ENCODE measurements at regions not wholly inside any gene's neighbourhood (a gene's known extent, or its start where the extent isn't known, plus 50 kb on each side); places are given as distances from the start of the nearest gene placed in this dataset.
"Not testable (repeated sequence)": the region's sequence is repeated elsewhere in the genome, so short reads cannot be mapped to it uniquely, and the experiment has no call there.

DNA sequence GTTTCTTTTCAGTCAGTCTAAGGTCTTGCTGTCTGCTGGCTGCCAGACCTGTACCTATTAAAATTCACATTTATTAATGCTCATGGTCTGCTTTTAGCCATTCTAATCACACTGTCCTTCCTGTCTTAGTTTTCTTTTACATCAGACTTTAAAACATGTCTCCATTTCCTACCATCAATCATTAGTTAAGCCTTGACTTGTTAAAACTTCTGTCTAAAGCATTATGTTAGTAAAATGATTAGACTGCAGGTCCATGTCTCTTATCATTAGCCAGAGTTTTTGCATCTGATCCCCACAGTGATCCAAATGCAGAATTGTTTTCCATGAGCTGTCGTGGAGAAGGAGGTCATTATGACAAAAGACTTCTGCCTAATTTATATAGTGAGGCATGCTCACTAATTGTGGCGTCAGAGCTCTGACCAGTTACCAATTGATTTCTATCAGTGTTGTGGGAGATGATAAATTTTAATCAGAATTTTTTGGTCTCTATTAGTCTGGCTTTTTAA, 226.5 kb downstream of the DKK1 start:
- DNase-seq (ENCODE audit: low spot score): no peak

DNA sequence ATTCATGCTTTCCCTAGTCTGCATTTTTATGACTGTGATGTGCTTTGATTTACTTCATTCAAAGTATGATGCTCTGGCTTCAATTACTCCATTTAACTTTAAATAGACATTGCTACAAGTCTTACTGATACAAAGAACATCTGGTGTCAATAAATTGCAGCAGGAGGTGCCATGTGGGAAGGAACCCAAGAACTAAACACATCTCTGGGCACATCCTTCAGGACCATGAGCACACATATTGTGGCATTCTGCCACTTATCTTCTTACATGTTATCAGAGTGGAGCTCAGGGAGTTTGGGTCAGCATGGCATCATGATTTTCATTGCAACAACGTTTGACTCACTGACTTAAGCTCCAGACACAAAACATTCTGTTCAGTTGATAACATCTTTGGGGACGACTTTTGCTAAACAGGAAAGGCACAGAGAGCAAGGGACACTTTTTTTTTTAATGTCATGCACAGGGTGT, 227.0 kb downstream of the DKK1 start:
- no peak for DNase-seq (ENCODE audit: low spot score)

DNA sequence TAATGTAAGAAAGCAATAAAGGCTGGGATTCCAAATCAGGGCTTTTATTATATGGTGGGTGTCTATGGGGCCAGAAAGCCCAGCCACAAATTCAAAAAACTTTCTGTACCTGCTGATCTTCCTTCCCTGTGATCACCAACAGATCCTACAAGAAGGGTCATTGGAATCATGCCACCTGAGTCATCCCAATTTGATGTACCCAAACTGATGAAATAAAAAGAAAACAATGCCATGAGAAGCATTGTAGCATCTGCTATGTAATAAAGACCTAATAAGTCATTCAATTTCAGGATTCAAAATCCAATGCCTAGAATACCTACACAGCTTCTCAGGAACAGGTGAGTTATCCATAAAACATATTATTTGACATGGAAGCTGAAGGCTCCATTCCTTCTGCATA, 228.8 kb downstream of the DKK1 start:
- DNase-seq (ENCODE audit: low spot score): no peak

DNA sequence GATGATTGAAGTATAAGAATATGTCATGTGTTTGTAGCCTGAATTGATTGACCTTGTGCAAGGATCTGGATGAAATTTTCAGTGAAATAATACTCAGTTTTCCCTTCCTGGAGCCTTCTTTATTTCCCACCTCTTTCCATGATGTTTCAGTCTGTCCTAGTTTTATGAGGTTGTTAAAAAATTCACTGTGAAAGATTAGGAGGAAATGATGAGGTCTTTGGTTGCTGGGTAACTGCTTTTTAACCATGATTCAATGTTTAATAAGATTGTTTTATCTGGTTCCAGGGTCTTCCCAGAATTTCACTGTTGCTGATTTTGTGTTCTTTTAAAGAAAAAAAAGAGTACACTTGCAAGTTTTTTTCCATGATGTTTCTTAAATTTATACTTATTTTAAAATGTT, 221.5 kb downstream of the MBL2 start:
- no peak for DNase-seq (ENCODE audit: low spot score)

DNA sequence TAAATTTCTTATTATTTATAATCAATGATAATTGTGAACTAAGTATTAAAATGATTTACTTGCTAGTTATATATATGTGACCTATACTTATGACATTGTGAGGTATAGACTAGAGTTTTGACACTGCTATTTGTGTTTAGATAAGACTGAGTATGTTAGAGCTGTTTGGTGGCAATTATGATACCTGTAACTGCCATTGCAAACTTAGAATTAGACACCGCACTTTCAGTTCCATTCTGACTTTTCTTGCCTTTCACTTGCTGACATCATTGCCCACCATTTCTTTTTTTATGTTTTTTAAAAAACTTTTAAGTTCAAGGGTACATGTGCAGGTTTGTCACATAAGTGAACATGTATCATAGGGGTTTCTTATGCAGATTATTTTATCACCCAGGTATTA, 214.5 kb downstream of the MBL2 start:
- DNase-seq (ENCODE audit: low spot score): no peak

DNA sequence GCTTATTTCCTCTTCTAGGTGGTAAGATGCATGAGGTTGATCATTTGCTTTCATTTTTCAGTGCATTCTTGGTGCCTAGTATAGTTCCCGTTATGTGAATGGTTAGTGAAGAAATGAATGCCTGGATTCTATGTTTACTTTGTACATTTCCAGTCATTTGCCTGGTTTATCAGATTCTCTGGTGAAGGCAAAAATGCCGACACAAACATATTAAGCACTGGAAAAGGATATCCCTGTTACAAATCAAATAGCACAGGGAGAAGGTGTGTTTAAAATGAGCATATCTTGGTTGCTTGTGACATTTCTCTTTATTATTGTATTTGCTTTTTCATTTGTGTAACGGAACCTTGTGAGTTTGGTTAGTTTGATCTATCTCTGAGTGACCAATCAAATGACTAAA, 211.3 kb downstream of the MBL2 start:
- DNase-seq (ENCODE audit: low spot score): no peak

DNA sequence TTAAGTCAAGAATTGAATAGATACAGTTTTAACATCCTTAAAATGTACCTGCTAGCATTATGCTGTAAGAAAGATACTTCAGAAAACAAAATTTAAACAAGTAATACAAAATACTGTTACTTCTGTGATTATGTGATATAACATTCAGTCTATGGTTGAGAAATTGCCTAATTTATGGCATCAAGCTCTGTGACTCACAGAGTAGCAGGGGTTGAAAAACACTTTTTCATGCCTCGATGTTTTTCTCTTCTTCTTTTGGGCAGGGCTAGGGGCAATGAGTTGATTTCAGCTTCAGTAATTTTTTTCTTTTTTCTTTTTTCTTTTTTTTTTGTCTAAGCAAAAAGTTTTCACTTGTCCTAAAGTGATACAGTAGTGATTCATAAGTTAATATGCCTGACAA, 209.2 kb downstream of the MBL2 start:
- DNase-seq (ENCODE audit: low spot score): no peak

DNA sequence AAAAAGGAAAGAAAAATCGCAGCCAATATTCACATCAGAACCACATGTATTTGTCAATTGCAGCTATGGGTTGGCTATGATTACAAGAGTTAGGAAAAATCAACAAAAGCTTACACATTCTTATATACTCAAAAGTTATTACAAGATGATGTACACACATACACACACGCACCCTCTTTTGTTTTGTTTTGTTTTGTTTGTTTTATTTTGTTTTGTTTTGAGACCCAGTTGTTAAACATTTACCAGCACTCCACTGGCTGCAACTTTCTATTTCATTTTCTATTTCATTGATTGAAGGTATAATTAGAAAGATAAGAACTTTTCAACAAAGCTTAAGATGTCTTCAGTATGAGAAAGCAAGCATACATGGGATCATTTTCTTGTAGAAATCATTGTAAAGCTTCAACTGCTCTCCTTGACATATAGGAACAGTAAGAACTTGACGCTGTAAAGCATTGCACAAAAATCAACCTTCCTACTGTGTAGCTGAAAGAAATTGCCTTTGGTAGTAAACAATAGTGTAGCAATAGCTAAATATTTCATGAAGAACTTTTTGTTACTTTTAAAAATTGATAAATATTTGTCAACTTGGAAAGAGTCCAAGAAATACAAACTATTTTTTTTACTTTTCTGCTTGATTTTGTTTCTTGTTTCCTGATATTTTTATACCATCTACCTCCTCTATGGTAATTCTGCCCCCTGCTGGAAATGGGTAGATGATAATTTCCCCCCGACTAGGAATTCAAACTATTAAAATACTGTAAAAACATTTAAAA, 205.9 kb downstream of the MBL2 start:
- no peak for DNase-seq (ENCODE audit: low spot score)

DNA sequence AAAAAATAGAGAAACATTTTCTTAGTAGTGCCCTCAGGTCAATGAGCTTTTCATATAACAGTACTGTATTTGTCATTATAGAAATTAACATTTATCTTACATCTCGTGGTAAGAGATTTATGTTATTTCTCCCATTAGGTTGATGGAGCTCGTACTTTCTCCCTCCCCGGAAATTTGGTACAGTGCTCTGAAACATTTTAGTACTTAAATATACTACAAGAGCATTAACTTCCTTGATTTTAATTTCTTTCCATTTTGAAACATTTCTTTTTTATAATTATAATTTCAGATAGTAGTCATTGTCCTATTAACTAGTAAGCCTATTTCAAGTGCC, 205.4 kb downstream of the MBL2 start:
- no peak for DNase-seq (ENCODE audit: low spot score)

DNA sequence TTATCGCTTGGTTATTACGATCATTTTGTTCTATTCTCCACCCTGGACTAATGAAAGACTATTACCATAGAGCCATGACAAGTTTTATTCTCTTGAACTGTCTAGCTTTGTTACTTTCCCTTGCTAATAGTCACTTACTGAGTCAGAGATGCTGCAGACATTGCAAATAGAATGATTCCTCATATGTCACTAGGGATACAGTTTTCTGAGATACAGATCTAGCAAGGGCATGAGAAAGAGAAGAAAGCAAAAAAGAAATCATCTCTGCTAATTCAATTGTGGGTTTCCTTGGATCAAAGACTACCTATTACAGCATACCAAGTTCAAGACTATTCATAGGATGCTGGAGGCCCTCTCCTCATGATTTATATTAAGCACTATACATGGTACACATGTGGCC, 204.3 kb downstream of the MBL2 start:
- no peak for DNase-seq (ENCODE audit: low spot score)

DNA sequence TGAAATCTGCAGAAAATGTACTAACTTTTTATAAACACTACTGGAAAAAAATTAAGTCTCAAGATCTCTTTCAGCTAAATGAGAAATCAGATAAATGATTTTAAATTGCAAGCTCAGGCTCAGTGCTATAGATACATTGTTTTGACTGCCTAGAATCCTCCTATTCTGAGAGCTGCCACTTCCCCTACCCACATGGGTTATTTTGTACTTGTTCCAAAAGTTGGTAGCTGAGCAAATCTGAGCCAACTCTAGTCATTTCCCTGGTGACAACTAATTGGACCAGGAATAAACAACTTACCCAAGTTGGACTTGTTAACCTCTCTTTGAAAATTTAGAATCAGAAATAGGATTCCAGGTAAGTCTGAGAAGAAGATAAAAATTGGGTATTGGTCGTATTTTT, 202.1 kb downstream of the MBL2 start:
- DNase-seq (ENCODE audit: low spot score): no peak

DNA sequence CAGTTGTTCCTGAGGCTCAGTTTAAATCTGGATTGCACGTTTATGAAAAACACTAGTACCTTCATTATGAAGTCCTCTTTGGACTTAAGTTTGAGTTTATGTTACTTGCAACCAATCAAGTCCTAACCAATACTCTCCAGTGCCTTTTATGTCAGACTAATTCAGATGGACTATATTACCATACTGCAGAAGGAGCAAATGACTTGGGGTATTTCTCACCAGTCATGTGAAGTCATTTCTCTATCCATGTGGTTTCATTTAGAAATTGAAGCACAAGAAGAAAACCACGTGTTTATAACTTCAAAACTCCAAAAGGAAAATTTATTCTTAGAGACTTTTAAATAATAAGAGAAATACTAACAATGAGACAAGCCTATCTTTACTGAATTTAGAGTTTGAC, 201.6 kb downstream of the MBL2 start:
- no peak for DNase-seq (ENCODE audit: low spot score)

DNA sequence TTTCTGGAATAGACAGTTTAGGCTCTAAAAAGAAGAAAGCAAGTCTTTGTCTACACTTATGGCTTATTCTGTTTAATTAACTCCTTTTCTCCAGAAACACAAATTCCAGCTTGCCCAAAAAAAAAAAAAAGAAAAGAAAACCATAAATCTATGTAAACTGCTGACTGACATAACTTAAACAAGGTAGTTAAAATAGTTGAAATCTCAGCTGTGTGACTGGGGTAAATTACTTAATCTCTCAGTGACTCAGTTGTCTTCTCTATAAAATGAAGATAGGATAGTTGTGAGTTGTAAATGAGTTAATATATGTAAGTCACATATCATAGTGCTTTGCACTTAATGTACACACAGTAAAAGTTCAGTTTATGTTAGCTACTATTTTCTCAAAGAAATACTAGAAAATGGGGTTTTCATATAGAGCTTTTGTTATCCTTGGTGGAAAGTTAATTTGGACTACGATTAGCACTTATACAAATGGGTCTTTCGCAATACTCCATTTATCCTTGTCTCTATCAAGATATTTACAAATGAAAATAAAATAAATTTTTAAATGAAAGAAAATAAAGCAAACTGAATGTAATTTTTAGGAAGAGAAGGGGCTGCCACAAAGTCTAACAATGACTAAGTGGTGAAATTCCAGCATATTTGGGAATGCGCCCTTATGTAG, 200.9 kb downstream of the MBL2 start:
- DNase-seq (ENCODE audit: low spot score): no peak

DNA sequence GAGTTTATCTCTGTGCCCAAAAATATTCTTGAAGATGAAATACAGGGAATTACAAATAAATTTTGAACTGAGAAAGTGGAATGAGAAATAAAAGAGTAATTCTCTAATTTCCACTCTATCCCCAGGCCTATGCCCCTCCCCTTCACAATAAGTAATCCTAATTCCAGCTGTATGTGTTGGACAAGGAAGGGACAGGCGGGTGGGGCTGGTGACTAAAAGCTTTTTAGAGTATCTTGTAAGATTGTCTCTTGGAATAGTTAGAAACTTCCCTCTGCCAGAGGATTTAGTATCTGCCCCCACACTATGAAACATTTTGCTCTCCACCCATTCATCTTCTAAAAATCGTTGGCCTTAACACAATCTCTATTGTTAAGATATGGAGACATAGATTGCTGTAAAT, 199.2 kb downstream of the MBL2 start:
- DNase-seq (ENCODE audit: low spot score): no peak

DNA sequence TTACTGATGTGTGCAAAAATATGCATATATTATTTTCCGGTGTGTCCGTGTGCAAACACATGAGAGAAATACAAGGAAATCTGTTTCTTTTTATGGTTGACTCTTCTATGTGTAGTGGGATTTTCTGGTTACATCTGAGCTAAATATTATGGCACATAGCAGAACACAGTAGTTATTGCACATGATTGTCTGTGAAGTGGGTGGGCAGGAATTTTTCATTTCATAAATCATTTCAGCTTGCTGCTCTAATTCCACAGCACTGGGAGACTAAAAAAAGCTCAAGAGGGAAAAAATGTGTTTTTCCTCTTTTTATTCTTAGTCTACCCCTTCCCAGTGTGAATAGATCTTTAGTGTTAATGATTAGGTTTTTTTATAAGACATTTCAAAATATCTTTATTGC, 197.9 kb downstream of the MBL2 start:
- DNase-seq (ENCODE audit: low spot score): no peak

DNA sequence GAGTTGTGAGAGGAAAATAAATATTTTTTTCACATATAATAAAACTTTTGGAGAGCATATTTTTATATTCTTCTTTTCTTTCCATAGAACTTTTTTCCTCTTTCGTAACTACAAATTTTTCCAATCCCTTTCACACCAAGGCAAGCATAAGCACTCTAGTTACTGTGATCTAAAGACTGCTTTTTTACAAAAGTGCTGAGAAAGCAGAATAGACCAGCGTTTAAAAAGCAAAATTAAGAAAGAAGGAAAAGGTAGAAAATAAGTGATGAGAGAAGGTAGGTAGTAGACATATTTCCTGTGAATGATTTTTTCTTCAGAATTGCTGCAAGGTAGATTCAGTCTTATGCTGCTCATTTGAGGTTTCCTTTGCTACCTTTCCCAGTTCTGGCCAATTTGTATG, 195.5 kb downstream of the MBL2 start:
- no peak for DNase-seq (ENCODE audit: low spot score)

DNA sequence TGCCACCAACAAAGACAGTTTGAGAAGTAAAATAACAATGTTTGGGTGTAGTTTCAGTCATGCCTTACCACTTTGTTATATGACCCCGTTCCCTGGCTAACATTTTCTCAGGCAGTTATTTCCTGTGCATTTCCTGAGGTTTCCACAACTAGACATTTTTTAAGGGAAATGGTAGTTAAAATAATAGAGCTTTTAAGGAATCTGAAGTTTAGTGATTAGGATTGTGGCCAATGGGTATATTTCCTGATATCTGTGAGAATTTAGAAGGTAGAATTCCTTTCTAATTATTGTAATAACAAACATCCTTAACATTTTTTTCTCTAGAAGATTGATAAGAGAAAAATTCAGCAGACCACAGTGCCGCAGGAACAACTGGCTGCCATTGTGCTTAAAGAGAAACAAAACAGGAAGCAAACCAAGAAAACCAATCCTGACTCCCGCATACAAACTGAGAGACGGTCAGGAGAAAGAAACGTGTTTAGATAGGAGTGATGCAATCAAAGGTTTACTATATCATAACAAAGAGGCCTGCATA, 193.6 kb downstream of the MBL2 start:
- DNase-seq (ENCODE audit: low spot score): no peak

DNA sequence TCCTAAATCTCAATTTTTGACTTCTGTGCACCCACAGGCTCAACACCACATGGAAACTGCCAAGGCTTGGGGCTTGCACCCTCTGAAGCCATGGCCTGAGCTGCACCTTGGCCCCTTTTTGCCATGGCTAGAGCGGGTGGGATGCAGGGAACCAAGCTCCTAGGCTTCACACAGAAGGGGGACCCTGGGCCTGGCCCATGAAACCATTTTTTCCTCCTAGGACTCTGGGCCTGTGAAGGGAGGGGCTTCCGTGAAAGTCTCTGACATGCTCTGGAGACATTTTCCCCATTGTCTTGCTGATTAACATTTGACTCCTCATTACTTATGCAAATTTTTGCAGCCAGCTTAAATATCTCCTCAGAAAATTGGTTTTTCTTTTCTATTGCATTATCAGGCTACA, 190.9 kb downstream of the MBL2 start:
- DNase-seq (ENCODE audit: low spot score): not testable (repeated sequence)

DNA sequence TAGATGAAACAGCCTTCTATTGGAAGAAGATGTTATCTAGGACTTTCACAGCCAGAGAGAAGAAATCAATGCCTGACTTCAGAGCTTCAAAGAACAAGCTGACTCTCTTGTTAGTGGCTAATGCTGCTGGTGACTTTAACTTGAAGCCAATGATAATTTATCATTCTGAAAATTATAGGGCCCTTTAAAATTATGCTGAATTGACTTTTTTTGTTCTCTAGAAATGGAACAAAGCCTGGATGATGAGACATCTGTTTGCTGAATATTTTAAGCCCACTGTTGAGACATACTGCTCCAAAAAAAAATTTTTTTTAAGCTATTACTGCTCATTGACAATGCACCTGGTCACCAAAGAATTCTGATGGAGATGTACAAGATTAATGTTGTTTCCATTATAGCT, 189.2 kb downstream of the MBL2 start:
- no peak for DNase-seq (ENCODE audit: low spot score)

DNA sequence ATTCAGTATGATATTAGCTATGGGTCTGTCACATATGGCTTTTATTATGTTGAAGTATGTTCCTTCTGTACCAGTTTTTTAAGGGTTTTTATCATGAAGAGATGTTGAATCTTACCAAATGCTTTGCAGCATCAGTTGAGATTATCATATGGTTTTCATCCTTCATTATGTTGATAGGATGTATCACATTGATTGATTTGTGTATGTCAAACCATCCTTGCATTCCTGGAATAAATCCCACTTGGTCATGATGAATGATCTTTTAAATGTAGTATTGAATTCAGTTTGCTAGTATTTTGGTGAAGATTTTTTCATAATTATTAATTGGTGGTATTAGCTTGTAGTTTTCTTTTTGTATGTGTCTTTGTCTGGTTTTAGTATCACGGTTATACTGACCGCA, 185.9 kb downstream of the MBL2 start:
- no peak for DNase-seq (ENCODE audit: low spot score)

DNA sequence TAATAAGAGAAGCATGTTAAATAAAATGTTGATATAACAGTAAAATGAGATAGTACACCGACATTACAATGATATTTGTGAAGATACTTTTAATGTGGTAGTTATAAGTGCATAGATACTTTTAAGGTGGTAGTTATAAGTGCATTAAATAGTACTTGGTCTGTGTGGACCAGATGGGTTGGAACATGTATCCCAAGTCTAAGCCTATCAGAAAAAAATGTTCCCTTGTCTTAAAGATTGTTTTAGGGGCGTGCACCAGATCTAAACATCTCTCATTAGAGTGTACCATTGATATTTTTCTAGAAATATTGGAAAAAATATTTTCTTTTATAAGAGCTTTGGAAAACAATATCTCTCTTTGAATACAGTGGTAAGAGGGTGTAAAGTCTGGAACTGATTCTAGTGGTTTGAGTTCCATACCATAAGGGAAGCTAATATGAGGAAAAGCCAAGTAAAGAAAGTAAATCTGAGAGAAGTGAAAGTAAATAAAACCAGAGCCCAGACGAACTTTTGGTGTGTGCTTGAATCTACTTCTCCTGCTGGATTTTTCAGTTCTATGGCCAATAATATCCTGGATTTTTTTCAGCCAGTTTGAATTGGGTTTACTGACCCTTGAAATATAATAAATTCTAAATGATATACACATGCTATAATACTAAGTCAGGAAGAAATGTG, 175.3 kb downstream of the MBL2 start:
- no peak for DNase-seq (ENCODE audit: low spot score)

DNA sequence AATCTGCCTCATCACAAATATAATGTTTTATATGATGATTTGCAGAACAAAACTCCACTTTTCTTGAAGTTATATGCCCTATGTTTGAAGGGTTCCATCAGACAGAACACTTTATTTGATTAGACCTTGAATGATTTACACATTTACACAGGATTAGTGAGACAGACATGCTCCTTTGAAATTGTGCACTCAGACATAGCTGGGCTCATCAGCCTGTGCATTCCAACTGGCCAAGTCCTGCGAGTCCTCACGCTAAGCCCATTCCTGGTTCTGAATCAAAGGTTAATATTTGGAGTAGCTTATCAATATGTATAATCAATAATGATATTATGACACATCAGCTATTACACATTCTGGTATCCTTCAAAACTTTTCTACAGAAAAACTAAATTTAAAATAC, 173.6 kb downstream of the MBL2 start:
- DNase-seq (ENCODE audit: low spot score): no peak
